Fibroblast of lung (primary cell): ENCODE measurements at regions not wholly inside any gene's neighbourhood (a gene's known extent, or its start where the extent isn't known, plus 50 kb on each side); places are given as distances from the start of the nearest gene placed in this dataset.

Experiments
- CTCF ChIP-seq, 2 donors: IDR thresholded peaks in 1 of 2; conservative IDR thresholded peaks in 1 of 2; 1 replicate in 1 of 2; 2 replicates in 1 of 2; pipeline ENCODE4 v1.5.1; 2011 to 2012; ENCODE audit warnings: low read length in 2 of 2, control low read depth in 1 of 2, inconsistent platforms in 1 of 2, low read depth in 1 of 2, mild to moderate bottlenecking in 1 of 2
- EZH2 ChIP-seq: IDR thresholded peaks from 2 replicates; pipeline ENCODE4 v1.5.1; 2012; ENCODE audit warnings: low read length, control low read depth, mild to moderate bottlenecking; ENCODE audit errors: missing control alignments

- TF ChIP-seq CTCF (conservative IDR thresholded peaks at IDR 0.05 in 1 of 2, IDR thresholded peaks at IDR 0.05 in 1 of 2; ENCODE audit: low read depth in 1 of 2, low read length in 2 of 2) (no peak), EZH2 (no peak)
These were observed 76.6 kb upstream of the PFKP start for GRCh38 chr10:2990764-2991163.
